ENCODE measurements at regions not wholly inside any gene's neighbourhood (a gene's known extent, or its start where the extent isn't known, plus 50 kb on each side); places are given as distances from the start of the nearest gene placed in this dataset.

DNA sequence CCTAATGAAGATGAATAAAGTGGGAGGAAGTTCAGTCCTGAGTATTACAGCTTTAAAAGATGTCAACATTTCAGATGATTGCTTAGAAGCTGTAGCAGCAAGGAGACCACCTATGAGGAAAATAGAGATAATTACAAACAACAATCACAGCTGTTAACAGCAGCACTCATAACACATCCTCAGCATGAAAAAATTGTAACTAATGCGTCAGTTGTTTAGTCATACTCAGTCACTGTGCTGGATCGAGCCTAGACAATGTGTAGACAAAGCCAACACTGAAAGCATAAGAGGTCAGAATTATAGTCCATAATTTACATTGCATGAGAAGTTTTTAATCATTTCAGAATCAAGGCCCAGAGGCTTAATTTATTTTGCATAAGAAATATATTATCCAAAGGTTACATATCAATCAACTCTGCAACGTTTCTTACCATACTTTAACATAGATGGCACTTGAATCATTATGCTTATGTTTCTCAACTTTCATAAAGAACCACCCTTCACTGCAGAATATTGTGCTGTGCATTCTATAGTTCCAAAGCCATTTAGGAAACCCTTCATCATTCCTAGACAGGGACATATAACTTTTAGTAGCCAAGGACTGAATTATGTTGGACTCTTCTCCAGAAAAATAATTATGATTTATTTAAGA lies 60.2 kb upstream of the HAPLN1 start:
- Histone ChIP-seq H3K9me3 (replicated peaks; ENCODE audit: insufficient read depth, low read length) (no peaks in the 10 kb centered on the region), H3K9ac (ENCODE audit: low read length) (no peak overlapping the region), H3K4me3 (ENCODE audit: low read length) (no peak overlapping the region), H3K9me2 (replicated peaks; ENCODE audit: insufficient read depth, low read length) (no peaks in the 10 kb centered on the region), H3K79me2 (ENCODE audit: low read length) (no peaks in the 10 kb centered on the region), H3F3A (ENCODE audit: insufficient read depth, low read length) (no peaks in the 10 kb centered on the region), H2AFZ (ENCODE audit: low read length) (no peak overlapping the region), H4K20me1 (ENCODE audit: insufficient read depth, low read length) (no peaks in the 10 kb centered on the region), H3K27ac (ENCODE audit: low read length) (no peak overlapping the region), H3K36me3 (replicated peaks; ENCODE audit: insufficient read depth, low read length) (no peaks in the 10 kb centered on the region), H3K4me1 (ENCODE audit: low read length) (no peaks in the 10 kb centered on the region), H3K4me2 (ENCODE audit: low read depth, low read length) (no peak overlapping the region), H3K27me3 (replicated peaks; ENCODE audit: insufficient read depth, low read length) (no peaks in the 10 kb centered on the region)
- TF ChIP-seq EZH2 (optimal IDR thresholded peaks at IDR 0.05; ENCODE audit: low read depth, low read length): no peak
- TF ChIP-seq EZH2phosphoT487 (IDR thresholded peaks at IDR 0.05; ENCODE audit: low read length): no peak
- TF ChIP-seq, protein P1, sequence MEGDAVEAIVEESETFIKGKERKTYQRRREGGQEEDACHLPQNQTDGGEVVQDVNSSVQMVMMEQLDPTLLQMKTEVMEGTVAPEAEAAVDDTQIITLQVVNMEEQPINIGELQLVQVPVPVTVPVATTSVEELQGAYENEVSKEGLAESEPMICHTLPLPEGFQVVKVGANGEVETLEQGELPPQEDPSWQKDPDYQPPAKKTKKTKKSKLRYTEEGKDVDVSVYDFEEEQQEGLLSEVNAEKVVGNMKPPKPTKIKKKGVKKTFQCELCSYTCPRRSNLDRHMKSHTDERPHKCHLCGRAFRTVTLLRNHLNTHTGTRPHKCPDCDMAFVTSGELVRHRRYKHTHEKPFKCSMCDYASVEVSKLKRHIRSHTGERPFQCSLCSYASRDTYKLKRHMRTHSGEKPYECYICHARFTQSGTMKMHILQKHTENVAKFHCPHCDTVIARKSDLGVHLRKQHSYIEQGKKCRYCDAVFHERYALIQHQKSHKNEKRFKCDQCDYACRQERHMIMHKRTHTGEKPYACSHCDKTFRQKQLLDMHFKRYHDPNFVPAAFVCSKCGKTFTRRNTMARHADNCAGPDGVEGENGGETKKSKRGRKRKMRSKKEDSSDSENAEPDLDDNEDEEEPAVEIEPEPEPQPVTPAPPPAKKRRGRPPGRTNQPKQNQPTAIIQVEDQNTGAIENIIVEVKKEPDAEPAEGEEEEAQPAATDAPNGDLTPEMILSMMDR (IDR thresholded peaks at IDR 0.05; ENCODE audit: low read length): no peak
- no peak for DNase-seq

DNA sequence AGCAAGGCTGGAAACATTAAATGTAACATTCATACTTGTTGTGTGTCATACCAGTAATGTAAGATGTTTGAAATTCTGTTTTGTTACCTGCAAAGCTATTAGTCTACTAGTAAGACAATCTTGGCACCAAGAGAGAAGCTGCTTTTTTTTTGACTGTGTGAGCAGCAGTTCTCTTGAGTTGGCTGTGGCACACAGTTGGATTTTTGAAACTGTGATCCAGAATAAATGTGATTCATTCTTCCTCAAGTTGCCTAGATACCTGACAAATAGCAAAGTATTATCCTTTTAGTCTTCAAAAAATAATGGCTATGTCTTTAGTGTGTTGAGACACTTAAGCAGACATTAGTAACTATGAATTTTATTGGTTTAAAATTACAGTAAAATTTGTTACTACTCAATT lies 57.2 kb upstream of the HAPLN1 start:
- H2AFZ ChIP-seq (ENCODE audit: low read length): no peak overlapping the region
- H3F3A ChIP-seq (ENCODE audit: insufficient read depth, low read length): no peaks in the 10 kb centered on the region
- DNase-seq: no peak
- no peak overlapping the region for H3K4me3 ChIP-seq (ENCODE audit: low read length)
- H4K20me1 ChIP-seq (ENCODE audit: insufficient read depth, low read length): no peaks in the 10 kb centered on the region
- no peak overlapping the region for H3K27ac ChIP-seq (ENCODE audit: low read length)
- no peak overlapping the region for H3K4me2 ChIP-seq (ENCODE audit: low read depth, low read length)
- no peaks in the 10 kb centered on the region for H3K27me3 ChIP-seq (replicated peaks; ENCODE audit: insufficient read depth, low read length)
- H3K79me2 ChIP-seq (ENCODE audit: low read length): no peaks in the 10 kb centered on the region
- no peaks in the 10 kb centered on the region for H3K9me2 ChIP-seq (replicated peaks; ENCODE audit: insufficient read depth, low read length)
- H3K9ac ChIP-seq (ENCODE audit: low read length): no peak overlapping the region
- H3K4me1 ChIP-seq (ENCODE audit: low read length): no peaks in the 10 kb centered on the region
- H3K36me3 ChIP-seq (replicated peaks; ENCODE audit: insufficient read depth, low read length): no peaks in the 10 kb centered on the region
- no peaks in the 10 kb centered on the region for H3K9me3 ChIP-seq (replicated peaks; ENCODE audit: insufficient read depth, low read length)
- no peak for TF ChIP-seq EZH2phosphoT487 (IDR thresholded peaks at IDR 0.05; ENCODE audit: low read length)
- TF ChIP-seq EZH2 (optimal IDR thresholded peaks at IDR 0.05; ENCODE audit: low read depth, low read length): no peak
- TF ChIP-seq, protein P1 (IDR thresholded peaks at IDR 0.05; ENCODE audit: low read length): no peak

DNA sequence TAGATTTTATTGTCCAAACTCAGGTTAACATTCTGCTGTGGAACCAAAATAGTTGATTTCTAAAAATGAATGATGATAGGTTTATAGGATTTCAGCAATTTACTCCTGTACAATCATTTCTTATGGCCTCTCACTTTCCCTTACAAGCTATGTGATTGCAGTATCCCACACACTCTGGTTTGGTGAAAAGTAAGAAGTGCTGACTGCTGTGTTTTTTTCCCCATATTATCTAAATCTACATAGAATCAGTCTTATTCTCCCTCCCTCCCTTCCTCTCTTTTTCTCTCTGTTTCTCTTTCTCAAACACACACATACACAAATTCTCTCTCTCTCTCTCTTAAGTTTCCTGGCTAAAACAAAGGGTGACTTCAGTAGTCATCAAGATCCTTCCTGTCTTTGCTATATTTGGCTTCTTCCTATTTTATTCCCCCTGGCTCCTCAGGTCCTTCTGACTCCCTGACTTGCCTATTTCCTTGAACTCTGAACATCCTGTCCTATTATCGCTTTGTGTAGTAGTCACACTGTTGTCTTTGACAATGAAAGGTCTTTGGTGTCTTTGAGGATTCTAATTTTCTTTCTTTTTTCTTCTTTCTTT lies 55.9 kb upstream of the HAPLN1 start:
- no peaks in the 10 kb centered on the region for H3K27me3 ChIP-seq (replicated peaks; ENCODE audit: insufficient read depth, low read length)
- H3K4me3 ChIP-seq (ENCODE audit: low read length): no peak overlapping the region
- no peak for DNase-seq
- H3K9me2 ChIP-seq (replicated peaks; ENCODE audit: insufficient read depth, low read length): no peaks in the 10 kb centered on the region
- no peaks in the 10 kb centered on the region for H3F3A ChIP-seq (ENCODE audit: insufficient read depth, low read length)
- no peak overlapping the region for H3K4me2 ChIP-seq (ENCODE audit: low read depth, low read length)
- H4K20me1 ChIP-seq (ENCODE audit: insufficient read depth, low read length): no peaks in the 10 kb centered on the region
- no peaks in the 10 kb centered on the region for H3K4me1 ChIP-seq (ENCODE audit: low read length)
- no peak overlapping the region for H3K27ac ChIP-seq (ENCODE audit: low read length)
- H3K36me3 ChIP-seq (replicated peaks; ENCODE audit: insufficient read depth, low read length): no peaks in the 10 kb centered on the region
- TF ChIP-seq EZH2phosphoT487 (IDR thresholded peaks at IDR 0.05; ENCODE audit: low read length) (no peak), EZH2 (optimal IDR thresholded peaks at IDR 0.05; ENCODE audit: low read depth, low read length) (no peak)
- TF ChIP-seq, protein P1 (IDR thresholded peaks at IDR 0.05; ENCODE audit: low read length): no peak
- H3K79me2 ChIP-seq (ENCODE audit: low read length): no peaks in the 10 kb centered on the region
- H3K9me3 ChIP-seq (replicated peaks; ENCODE audit: insufficient read depth, low read length): no peaks in the 10 kb centered on the region
- H2AFZ ChIP-seq (ENCODE audit: low read length): no peak overlapping the region
- no peak overlapping the region for H3K9ac ChIP-seq (ENCODE audit: low read length)
